Endothelial cell of umbilical vein (primary cell): ENCODE measurements at regions not wholly inside any gene's neighbourhood (a gene's known extent, or its start where the extent isn't known, plus 50 kb on each side); places are given as distances from the start of the nearest gene placed in this dataset.

ENCODE experiments used
- BruUV-seq: library from RNA; stranded (reverse); fragments of 400-500 nt; replicated peaks from 2 replicates; lab custom pipeline; 2021; lab: Mats Ljungman, UMichigan
- CTCF ChIA-PET: fragments of 300-600, 350-600 bp; sonication (Branson Sonifier 250); formaldehyde crosslinking; loops from one replicate; lab custom pipeline; 2021; ENCODE audit warnings: antibody characterized with exemption, inconsistent platforms; lab: Charles Lee
- POLR2A ChIA-PET: fragments of 300-600, 350-600 bp; sonication (Branson Sonifier 250); formaldehyde crosslinking; loops from one replicate; lab custom pipeline; 2021; ENCODE audit warnings: antibody characterized with exemption, inconsistent platforms; lab: Charles Lee
- DNase-seq: peaks from one replicate; pipeline ENCODE4 v3.0.0-alpha.2; 2011; ENCODE audit warnings: low read depth, low spot score
- FAIRE-seq: peaks from 2 replicates; lab custom pipeline; 2011; peaks lifted over from hg19 to GRCh38; lab: Jason Lieb, UNC
- H2AFZ ChIP-seq: 2 replicates; pipeline ENCODE4 v1.6.0; 2012; ENCODE audit warnings: low read depth, low read length, control low read depth, inconsistent platforms
- H3K27ac ChIP-seq: 2 replicates; pipeline ENCODE4 v1.5.1; 2011; ENCODE audit warnings: low read depth, mild to moderate bottlenecking, control low read depth, low read length, moderate library complexity; ENCODE audit not compliant: insufficient read depth
- H3K27me3 ChIP-seq, 2 experiments: 2 replicates each; pipeline versions ENCODE4 v1.6.0 to v1.6.1; 2011; ENCODE audit warnings: low read length in 2 of 2, mixed read lengths in 1 of 2; ENCODE audit not compliant: control insufficient read depth in 2 of 2, insufficient read depth in 2 of 2
- H3K36me3 ChIP-seq, 2 experiments: 2 replicates in 1 of 2; 3 replicates in 1 of 2; pipeline ENCODE4 v1.5.1; 2011; ENCODE audit warnings: low read length in 2 of 2, mild to moderate bottlenecking in 1 of 2, moderate library complexity in 1 of 2; ENCODE audit not compliant: control insufficient read depth in 2 of 2, insufficient read depth in 2 of 2; ENCODE audit errors: extremely low read depth in 1 of 2
- H3K4me1 ChIP-seq: 3 replicates; pipeline ENCODE4 v1.5.1; 2011; ENCODE audit warnings: mild to moderate bottlenecking, low read length; ENCODE audit not compliant: control insufficient read depth, insufficient read depth; ENCODE audit errors: extremely low read depth
- H3K4me2 ChIP-seq: 2 replicates; pipeline ENCODE4 v1.6.1; 2011; ENCODE audit warnings: low read length, control low read depth, mixed read lengths; ENCODE audit not compliant: insufficient read depth
- H3K4me3 ChIP-seq, 3 experiments: fragments of 200-600 bp in 1 of 3; sonication (generic), shearing (Covaris generic) in 1 of 3; replicated peaks in 1 of 3; 2 replicates each; pipeline ENCODE4 v1.5.1; 2011 to 2016; ENCODE audit warnings: control low read depth in 3 of 3, low read length in 3 of 3, mild to moderate bottlenecking in 2 of 3, inconsistent platforms in 1 of 3, low read depth in 1 of 3, moderate library complexity in 1 of 3; ENCODE audit not compliant: insufficient read depth in 1 of 3
- H3K79me2 ChIP-seq: 2 replicates; pipeline ENCODE4 v1.6.0; 2012; ENCODE audit warnings: low read length, inconsistent platforms; ENCODE audit not compliant: control insufficient read depth, insufficient read depth
- H3K9ac ChIP-seq: replicated peaks from 2 replicates; pipeline ENCODE3; 2011; ENCODE audit warnings: low read length, control low read depth; ENCODE audit not compliant: insufficient read depth; ENCODE audit errors: extremely low read depth
- H3K9me1 ChIP-seq: replicated peaks from 3 replicates; pipeline ENCODE4 v1.6.0; 2011; ENCODE audit warnings: mild to moderate bottlenecking, low read length; ENCODE audit not compliant: control insufficient read depth, insufficient read depth; ENCODE audit errors: extremely low read depth
- H3K9me3 ChIP-seq: replicated peaks from 2 replicates; pipeline ENCODE4 v1.5.1; 2012; ENCODE audit warnings: low read length, inconsistent platforms; ENCODE audit not compliant: control insufficient read depth, insufficient read depth
- H4K20me1 ChIP-seq: replicated peaks from 2 replicates; pipeline ENCODE3; 2011; ENCODE audit warnings: mild to moderate bottlenecking, low read length; ENCODE audit not compliant: control insufficient read depth, insufficient read depth; ENCODE audit errors: extremely low read depth
- EZH2 ChIP-seq: IDR thresholded peaks from 2 replicates; pipeline ENCODE4 v1.6.1; 2012; ENCODE audit warnings: borderline replicate concordance, low read depth, mild to moderate bottlenecking, moderate library complexity, low read length, inconsistent platforms; ENCODE audit not compliant: severe bottlenecking
- FOS ChIP-seq: IDR thresholded peaks from 2 replicates; pipeline ENCODE4 v1.6.1; 2011; ENCODE audit warnings: mild to moderate bottlenecking, low read length, moderate library complexity, borderline replicate concordance; ENCODE audit not compliant: insufficient read depth
- GATA2 ChIP-seq: IDR thresholded peaks from 2 replicates; pipeline ENCODE4 v1.7.0; 2011; ENCODE audit warnings: low read depth, mild to moderate bottlenecking, moderate library complexity, mixed read lengths, low read length; ENCODE audit not compliant: insufficient read length, insufficient read depth
- JUN ChIP-seq: IDR thresholded peaks from 2 replicates; pipeline ENCODE4 v1.6.1; 2011; ENCODE audit warnings: borderline replicate concordance, low read depth; ENCODE audit not compliant: insufficient read length, insufficient read depth
- MYC ChIP-seq: IDR thresholded peaks from one replicate; pipeline ENCODE4 v1.6.1; 2011; ENCODE audit warnings: mild to moderate bottlenecking, low read depth, low read length
- POLR2A ChIP-seq: IDR thresholded peaks from 2 replicates; pipeline ENCODE4 v1.6.1; 2012; ENCODE audit warnings: low read depth, mild to moderate bottlenecking, control low read depth, low read length
- POLR2AphosphoS5 ChIP-seq: IDR thresholded peaks from 2 replicates; pipeline ENCODE4 v1.6.1; 2012; ENCODE audit warnings: low read depth, mild to moderate bottlenecking, control low read depth, low read length, moderate library complexity; ENCODE audit not compliant: insufficient read depth
- dilution Hi-C: fragments of 300-500 bp; cut with MboI; formaldehyde crosslinking; loops from one replicate; pipeline ENCODE4 v1.15.0; 2019; ENCODE audit warnings: low sequenced_read_pairs; ENCODE audit not compliant: extremely low pct_ligation_motif_present
- intact Hi-C: fragments of 100-400 bp; cut with micrococcal nuclease; formaldehyde crosslinking; loops from one replicate; pipeline ENCODE4 v1.10.0; 2022
- TF ChIP-seq, protein P1 (sequence below), 2 donors: IDR thresholded peaks; 1 replicate in 1 of 2; 2 replicates in 1 of 2; pipeline ENCODE4 v1.5.1; 2011; ENCODE audit warnings: low read length in 2 of 2, mild to moderate bottlenecking in 2 of 2, moderate library complexity in 2 of 2, control low read depth in 1 of 2, inconsistent platforms in 1 of 2, low read depth in 1 of 2; ENCODE audit not compliant: insufficient read depth in 1 of 2; ENCODE audit errors: extremely low read depth in 1 of 2
- TF ChIP-seq, protein P2 (sequence below): IDR thresholded peaks from 2 replicates; pipeline ENCODE4 v1.6.1; 2011; ENCODE audit not compliant: insufficient read depth, insufficient read length

DNA sequence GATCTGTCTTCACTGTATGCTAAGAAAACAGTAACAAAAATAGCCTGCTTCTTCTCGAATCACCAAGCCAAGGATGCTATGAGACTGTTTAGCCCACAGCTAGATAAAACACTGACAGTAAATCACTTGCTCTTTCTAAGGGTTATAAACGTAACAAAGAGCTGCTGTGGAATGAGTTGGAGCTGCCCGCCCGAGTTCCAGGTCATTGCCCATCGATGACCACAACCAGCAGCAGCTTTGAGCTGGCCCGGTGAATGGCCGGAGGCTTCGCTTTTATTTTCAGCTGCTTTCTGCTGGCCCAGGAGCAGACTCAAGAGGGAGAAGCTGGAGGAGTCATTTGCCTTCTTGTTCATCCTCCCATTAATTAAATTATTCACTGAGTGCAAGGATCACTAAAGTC lies 82.2 kb upstream of the CDH4 start:
- dilution Hi-C loops: no loop called here
- Histone ChIP-seq H4K20me1 (no peaks in the 10 kb centered on the region), H3K4me1 (no peaks in the 10 kb centered on the region), H3K79me2 (no peaks in the 10 kb centered on the region), H3K27ac (no peak overlapping the region), H2AFZ (no peak overlapping the region), H3K9me1 (no peaks in the 10 kb centered on the region), H3K4me3 (no peak overlapping the region), H3K9me3 (peaks cover 9% of the 10 kb centered on the region), H3K9ac (no peak overlapping the region), H3K36me3 (no peaks in the 10 kb centered on the region), H3K4me2 (no peak overlapping the region), H3K27me3 (no peaks in the 10 kb centered on the region)
- no TSS peak for BruUV-seq
- POLR2A ChIA-PET: no interaction called here
- DNase-seq (no peak), FAIRE-seq (no peak)
- intact Hi-C loops: no loop called here
- CTCF ChIA-PET: no interaction called here
- TF ChIP-seq EZH2: no peak
- no peak for TF ChIP-seq FOS
- TF ChIP-seq, protein P1, sequence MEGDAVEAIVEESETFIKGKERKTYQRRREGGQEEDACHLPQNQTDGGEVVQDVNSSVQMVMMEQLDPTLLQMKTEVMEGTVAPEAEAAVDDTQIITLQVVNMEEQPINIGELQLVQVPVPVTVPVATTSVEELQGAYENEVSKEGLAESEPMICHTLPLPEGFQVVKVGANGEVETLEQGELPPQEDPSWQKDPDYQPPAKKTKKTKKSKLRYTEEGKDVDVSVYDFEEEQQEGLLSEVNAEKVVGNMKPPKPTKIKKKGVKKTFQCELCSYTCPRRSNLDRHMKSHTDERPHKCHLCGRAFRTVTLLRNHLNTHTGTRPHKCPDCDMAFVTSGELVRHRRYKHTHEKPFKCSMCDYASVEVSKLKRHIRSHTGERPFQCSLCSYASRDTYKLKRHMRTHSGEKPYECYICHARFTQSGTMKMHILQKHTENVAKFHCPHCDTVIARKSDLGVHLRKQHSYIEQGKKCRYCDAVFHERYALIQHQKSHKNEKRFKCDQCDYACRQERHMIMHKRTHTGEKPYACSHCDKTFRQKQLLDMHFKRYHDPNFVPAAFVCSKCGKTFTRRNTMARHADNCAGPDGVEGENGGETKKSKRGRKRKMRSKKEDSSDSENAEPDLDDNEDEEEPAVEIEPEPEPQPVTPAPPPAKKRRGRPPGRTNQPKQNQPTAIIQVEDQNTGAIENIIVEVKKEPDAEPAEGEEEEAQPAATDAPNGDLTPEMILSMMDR (IDR thresholded peaks at IDR 0.05; ENCODE audit: extremely low read depth in 1 of 2, insufficient read depth in 1 of 2, low read depth in 1 of 2, low read length in 2 of 2): no peak
- no peak for TF ChIP-seq POLR2AphosphoS5
- TF ChIP-seq GATA2: no peak
- no peak for TF ChIP-seq JUN
- TF ChIP-seq POLR2A: no peak
- TF ChIP-seq, protein P2, sequence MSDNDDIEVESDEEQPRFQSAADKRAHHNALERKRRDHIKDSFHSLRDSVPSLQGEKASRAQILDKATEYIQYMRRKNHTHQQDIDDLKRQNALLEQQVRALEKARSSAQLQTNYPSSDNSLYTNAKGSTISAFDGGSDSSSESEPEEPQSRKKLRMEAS: no peak
- TF ChIP-seq MYC: no peak
